Activated T-cell treated with anti-CD3 and anti-CD28 coated beads, Interleukin-2, amount 50 U/mL, for 24 hours (primary cell): ENCODE measurements at regions not wholly inside any gene's neighbourhood (a gene's known extent, or its start where the extent isn't known, plus 50 kb on each side); places are given as distances from the start of the nearest gene placed in this dataset.
"Not testable (repeated sequence)": the region's sequence is repeated elsewhere in the genome, so short reads cannot be mapped to it uniquely, and the experiment has no call there.

Source experiments
- DNase-seq: peaks from one replicate; pipeline ENCODE4 v3.0.0-alpha.2; 2020
- H3K27ac Mint-ChIP-seq: 2 replicates; pipeline ENCODE4 v1.8.0; 2020; ENCODE audit warnings: mild to moderate bottlenecking, mixed read lengths
- H3K27me3 Mint-ChIP-seq: 2 replicates; pipeline ENCODE4 v1.8.0; 2020; ENCODE audit warnings: mixed read lengths
- H3K36me3 Mint-ChIP-seq: 2 replicates; pipeline ENCODE4 v1.8.0; 2020; ENCODE audit warnings: low read depth, mixed read lengths
- H3K4me1 Mint-ChIP-seq: 2 replicates; pipeline ENCODE4 v1.8.0; 2020; ENCODE audit warnings: low read depth, mixed read lengths
- H3K4me3 Mint-ChIP-seq: 2 replicates; pipeline ENCODE4 v1.8.0; 2020; ENCODE audit warnings: mild to moderate bottlenecking, moderate library complexity, mixed read lengths
- H3K9me3 Mint-ChIP-seq: 2 replicates; pipeline ENCODE4 v1.8.0; 2020; ENCODE audit warnings: mixed read lengths

DNA sequence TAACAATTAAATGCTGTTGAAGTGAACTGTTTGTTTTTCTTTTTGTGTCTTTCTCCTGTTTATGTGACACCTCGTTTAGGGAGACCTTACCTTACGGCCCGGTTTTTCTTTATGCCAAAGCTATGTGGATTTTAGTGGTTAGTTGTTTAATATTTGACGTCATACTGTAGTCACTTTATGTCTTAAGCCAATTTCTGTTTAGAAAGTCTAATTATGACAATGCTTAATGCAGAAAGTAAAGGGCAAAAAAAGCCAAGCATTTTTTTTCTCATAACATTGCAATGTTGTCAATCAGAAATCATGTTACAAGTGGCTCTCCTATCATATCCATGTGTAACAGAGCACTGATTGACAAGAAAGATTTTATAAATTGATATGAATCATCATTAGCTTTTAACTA, 442.5 kb upstream of the ARRDC3 start:
- Mint-ChIP-seq H3K27ac (no peak overlapping the region), H3K4me3 (no peak overlapping the region), H3K27me3 (no peaks in the 10 kb centered on the region), H3K36me3 (no peaks in the 10 kb centered on the region), H3K9me3 (peaks cover 7% of the 10 kb centered on the region), H3K4me1 (no peaks in the 10 kb centered on the region)
- DNase-seq = no peak

DNA sequence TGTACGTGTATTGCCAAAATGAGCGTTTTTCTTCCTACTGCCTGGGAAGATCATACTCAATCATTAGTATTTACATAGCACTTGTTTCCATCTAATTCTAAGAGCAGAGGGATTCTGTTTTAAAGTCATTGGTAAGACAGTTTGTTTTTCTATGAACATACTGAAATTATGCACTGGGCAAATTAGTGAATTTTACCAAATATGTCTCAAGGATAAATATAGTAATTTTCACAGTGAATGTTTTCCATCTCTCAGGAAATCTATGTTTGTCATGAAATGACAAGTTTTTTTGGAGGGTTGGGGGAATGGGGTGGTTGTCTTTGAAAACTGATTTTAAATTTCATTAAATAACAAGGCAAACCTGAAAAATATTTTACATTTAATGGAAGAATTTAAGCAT, 441.3 kb upstream of the ARRDC3 start:
- H3K27me3 Mint-ChIP-seq = no peaks in the 10 kb centered on the region
- DNase-seq = no peak
- H3K4me3 Mint-ChIP-seq = no peak overlapping the region
- H3K27ac Mint-ChIP-seq = no peak overlapping the region
- peaks cover 7% of the 10 kb centered on the region for H3K9me3 Mint-ChIP-seq
- no peaks in the 10 kb centered on the region for H3K36me3 Mint-ChIP-seq
- no peaks in the 10 kb centered on the region for H3K4me1 Mint-ChIP-seq

GRCh38 chr5:91820874-91821273, 437.8 kb upstream of the ARRDC3 start:
- H3K9me3 Mint-ChIP-seq = peaks cover 7% of the 10 kb centered on the region
- no peaks in the 10 kb centered on the region for H3K27me3 Mint-ChIP-seq
- no peak overlapping the region for H3K4me3 Mint-ChIP-seq
- H3K36me3 Mint-ChIP-seq = no peaks in the 10 kb centered on the region
- no peak overlapping the region for H3K27ac Mint-ChIP-seq
- no peaks in the 10 kb centered on the region for H3K4me1 Mint-ChIP-seq
- no peak for DNase-seq

DNA sequence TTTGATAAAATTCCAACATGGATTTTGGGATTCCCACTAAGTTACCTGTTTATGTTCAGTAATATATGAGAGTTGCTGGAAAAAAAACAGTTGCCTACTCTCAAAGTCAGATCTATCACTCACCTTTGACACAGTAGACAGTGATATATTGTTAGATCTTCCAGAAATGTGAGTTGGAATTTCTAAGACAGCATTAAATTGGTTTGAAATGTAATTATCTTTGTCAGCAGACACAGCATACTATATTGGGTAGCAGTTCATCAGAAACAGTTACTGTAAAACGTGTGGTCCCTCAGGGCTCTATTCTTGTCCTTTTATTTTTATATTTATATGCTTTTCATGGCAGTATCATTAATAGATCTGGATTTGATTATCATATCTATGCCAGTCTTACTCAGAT, 433.6 kb upstream of the ARRDC3 start:
- Mint-ChIP-seq H3K4me3 (no peak overlapping the region), H3K27me3 (no peaks in the 10 kb centered on the region), H3K9me3 (no peaks in the 10 kb centered on the region), H3K36me3 (no peaks in the 10 kb centered on the region), H3K4me1 (no peaks in the 10 kb centered on the region), H3K27ac (no peak overlapping the region)
- DNase-seq = no peak

DNA sequence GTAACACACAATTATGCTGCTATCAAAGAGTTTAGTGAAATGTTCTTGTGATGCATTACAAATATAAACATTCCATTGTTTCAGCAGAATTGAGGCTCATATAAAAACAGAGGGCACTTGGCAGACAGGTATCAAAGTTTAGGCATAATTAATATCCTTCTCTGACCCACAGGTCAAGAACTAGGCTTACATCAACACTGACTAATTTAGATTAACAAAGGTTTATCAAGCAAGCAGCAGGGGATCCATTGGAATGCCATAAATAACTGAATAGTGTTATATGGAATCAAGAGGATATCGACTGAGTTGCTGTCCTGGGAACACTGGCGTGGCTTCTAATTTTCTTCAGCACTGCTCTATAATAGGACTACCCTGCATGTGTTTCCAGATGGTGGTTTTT, 414.5 kb upstream of the ARRDC3 start:
- Mint-ChIP-seq H3K4me1 (no peaks in the 10 kb centered on the region), H3K27me3 (no peaks in the 10 kb centered on the region), H3K36me3 (no peaks in the 10 kb centered on the region), H3K9me3 (peaks cover 16% of the 10 kb centered on the region), H3K27ac (no peak overlapping the region), H3K4me3 (no peak overlapping the region)
- DNase-seq = no peak

GRCh38 chr5:91794856-91795548, 411.9 kb upstream of the ARRDC3 start:
- H3K4me1 Mint-ChIP-seq = no peaks in the 10 kb centered on the region
- H3K9me3 Mint-ChIP-seq = peaks cover 2% of the 10 kb centered on the region
- no peaks in the 10 kb centered on the region for H3K27me3 Mint-ChIP-seq
- no peak overlapping the region for H3K4me3 Mint-ChIP-seq
- H3K27ac Mint-ChIP-seq = no peak overlapping the region
- no peak for DNase-seq
- no peaks in the 10 kb centered on the region for H3K36me3 Mint-ChIP-seq

DNA sequence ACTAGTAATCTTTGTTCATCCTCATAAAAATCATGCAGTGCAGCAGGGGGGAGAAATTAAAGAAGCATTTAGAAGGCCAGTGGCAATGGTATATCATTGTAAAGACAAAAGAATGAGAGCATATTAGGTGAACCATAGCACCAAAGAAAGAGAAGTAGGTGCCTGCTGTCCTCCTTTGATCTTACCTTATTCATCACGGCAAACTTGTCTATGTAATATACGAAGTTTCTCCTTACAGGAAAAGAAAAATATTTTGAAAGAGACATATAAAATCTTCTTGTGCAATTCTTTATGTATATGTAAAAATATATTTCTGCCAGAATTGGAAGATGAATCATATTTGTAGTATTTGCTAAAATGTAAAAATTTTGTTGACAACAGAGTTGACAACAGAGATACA, 411.3 kb upstream of the ARRDC3 start:
- Mint-ChIP-seq H3K9me3 (peaks cover 2% of the 10 kb centered on the region), H3K36me3 (no peaks in the 10 kb centered on the region), H3K27ac (no peak overlapping the region), H3K27me3 (no peaks in the 10 kb centered on the region), H3K4me3 (no peak overlapping the region), H3K4me1 (no peaks in the 10 kb centered on the region)
- DNase-seq = no peak

DNA sequence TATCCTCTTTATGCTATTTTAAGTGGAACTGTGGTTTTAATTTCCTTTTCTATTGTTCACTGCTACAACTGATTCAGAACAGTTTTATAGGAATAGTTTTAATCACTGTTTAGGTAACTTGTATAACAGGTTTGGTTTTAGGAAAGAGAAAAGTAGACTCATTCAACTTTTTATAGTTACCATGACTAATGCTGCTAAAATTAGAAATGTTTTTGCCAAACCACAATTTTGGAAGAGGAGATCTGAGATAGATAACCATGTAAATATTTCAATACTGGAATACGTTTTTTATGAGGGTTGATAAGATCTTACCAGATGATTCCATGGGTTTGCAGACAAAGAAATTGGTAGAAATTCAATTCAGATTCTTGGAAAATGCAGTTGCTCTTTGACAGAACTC, 404.6 kb upstream of the ARRDC3 start:
- H3K4me3 Mint-ChIP-seq = no peak overlapping the region
- H3K36me3 Mint-ChIP-seq = no peaks in the 10 kb centered on the region
- no peaks in the 10 kb centered on the region for H3K27me3 Mint-ChIP-seq
- H3K4me1 Mint-ChIP-seq = no peaks in the 10 kb centered on the region
- DNase-seq = no peak
- peaks cover 5% of the 10 kb centered on the region for H3K9me3 Mint-ChIP-seq
- H3K27ac Mint-ChIP-seq = no peak overlapping the region

GRCh38 chr5:91777671-91778070, 394.6 kb upstream of the ARRDC3 start:
- Mint-ChIP-seq H3K36me3 (no peaks in the 10 kb centered on the region), H3K27me3 (no peaks in the 10 kb centered on the region), H3K4me3 (no peak overlapping the region), H3K9me3 (peaks cover 3% of the 10 kb centered on the region), H3K4me1 (no peaks in the 10 kb centered on the region), H3K27ac (no peak overlapping the region)
- no peak for DNase-seq

- Mint-ChIP-seq H3K36me3 (no peaks in the 10 kb centered on the region), H3K9me3 (no peaks in the 10 kb centered on the region), H3K27me3 (no peaks in the 10 kb centered on the region), H3K27ac (no peak overlapping the region), H3K4me3 (no peak overlapping the region), H3K4me1 (no peaks in the 10 kb centered on the region)
- no peak for DNase-seq
Measured at GRCh38 chr5:91776249-91776648, 393.1 kb upstream of the ARRDC3 start.

GRCh38 chr5:91770400-91770799, 387.3 kb upstream of the ARRDC3 start:
- H3K4me1 Mint-ChIP-seq = no peaks in the 10 kb centered on the region
- H3K9me3 Mint-ChIP-seq = no peaks in the 10 kb centered on the region
- DNase-seq = no peak
- no peak overlapping the region for H3K27ac Mint-ChIP-seq
- no peaks in the 10 kb centered on the region for H3K36me3 Mint-ChIP-seq
- no peak overlapping the region for H3K4me3 Mint-ChIP-seq
- no peaks in the 10 kb centered on the region for H3K27me3 Mint-ChIP-seq

GRCh38 chr5:91757383-91757782, 374.3 kb upstream of the ARRDC3 start:
- not testable (repeated sequence) for H3K9me3 Mint-ChIP-seq, H3K27ac Mint-ChIP-seq, DNase-seq, H3K4me3 Mint-ChIP-seq, H3K4me1 Mint-ChIP-seq, H3K36me3 Mint-ChIP-seq, H3K27me3 Mint-ChIP-seq

DNA sequence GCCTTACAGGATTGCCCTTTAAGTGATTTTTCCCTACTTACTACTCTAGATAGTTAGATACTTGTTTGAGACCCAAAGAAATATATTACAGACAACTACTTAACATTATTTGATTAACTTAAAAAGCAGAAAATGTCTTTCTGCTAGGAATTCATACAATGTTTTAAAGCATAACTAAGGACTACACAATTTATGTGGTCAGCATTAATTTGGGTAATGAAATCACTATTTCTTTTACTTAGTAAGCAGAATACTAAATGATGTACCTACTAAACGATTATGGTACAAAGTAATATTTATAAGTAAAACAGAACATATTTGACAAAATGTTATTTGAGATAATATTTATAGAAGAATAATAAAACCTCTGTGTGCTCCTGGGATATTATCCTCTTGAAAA, 371.9 kb upstream of the ARRDC3 start:
- H3K4me1 Mint-ChIP-seq = no peaks in the 10 kb centered on the region
- no peak overlapping the region for H3K27ac Mint-ChIP-seq
- DNase-seq = no peak
- no peaks in the 10 kb centered on the region for H3K36me3 Mint-ChIP-seq
- H3K9me3 Mint-ChIP-seq = peaks cover 3% of the 10 kb centered on the region
- no peak overlapping the region for H3K4me3 Mint-ChIP-seq
- no peaks in the 10 kb centered on the region for H3K27me3 Mint-ChIP-seq

DNA sequence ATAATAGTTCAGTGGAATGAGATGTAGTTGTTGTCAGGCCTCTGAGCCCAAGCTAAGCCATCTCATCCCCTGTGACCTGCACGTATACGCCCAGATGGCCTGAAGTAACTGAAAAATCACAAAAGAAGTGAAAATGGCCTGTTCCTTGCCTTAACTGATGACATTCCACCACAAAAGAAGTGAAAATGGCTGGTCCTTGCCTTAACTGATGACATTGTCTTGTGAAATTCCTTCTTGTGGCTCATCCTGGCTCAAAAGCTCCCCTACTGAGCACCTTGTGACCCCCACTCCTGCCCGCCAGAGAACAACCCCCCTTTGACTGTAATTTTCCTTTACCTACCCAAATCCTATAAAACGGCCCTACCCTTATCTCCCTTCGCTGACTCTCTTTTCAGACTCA, 361.4 kb upstream of the ARRDC3 start:
- H3K9me3 Mint-ChIP-seq, H3K27ac Mint-ChIP-seq, H3K4me1 Mint-ChIP-seq, H3K4me3 Mint-ChIP-seq, H3K27me3 Mint-ChIP-seq, H3K36me3 Mint-ChIP-seq, DNase-seq: not testable (repeated sequence)

DNA sequence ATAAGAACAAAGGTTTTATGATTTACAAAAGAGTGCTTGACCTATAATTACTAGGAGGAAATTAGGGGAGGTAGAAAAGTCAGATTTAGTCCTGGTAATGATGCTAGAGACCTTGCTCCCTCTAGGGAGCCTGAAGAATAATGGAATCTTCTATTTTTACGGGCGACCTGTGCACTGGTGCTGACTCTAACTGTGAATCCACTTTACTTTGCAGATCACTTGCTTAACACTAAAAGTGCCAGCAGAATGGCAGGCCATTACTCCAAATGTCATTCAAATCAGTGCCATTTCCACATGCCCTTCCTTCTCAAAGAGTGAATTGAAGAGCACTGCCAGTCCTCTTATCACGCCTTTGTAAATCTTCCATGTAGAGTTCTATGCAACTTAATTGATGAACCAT, 359.4 kb upstream of the ARRDC3 start:
- H3K4me1 Mint-ChIP-seq = no peaks in the 10 kb centered on the region
- no peaks in the 10 kb centered on the region for H3K27me3 Mint-ChIP-seq
- H3K27ac Mint-ChIP-seq = no peak overlapping the region
- peaks cover 8% of the 10 kb centered on the region for H3K9me3 Mint-ChIP-seq
- no peak for DNase-seq
- H3K4me3 Mint-ChIP-seq = no peak overlapping the region
- H3K36me3 Mint-ChIP-seq = no peaks in the 10 kb centered on the region
